Muscle of leg (tissue), 3 donors: ENCODE measurements at regions not wholly inside any gene's neighbourhood (a gene's known extent, or its start where the extent isn't known, plus 50 kb on each side); places are given as distances from the start of the nearest gene placed in this dataset.

Experiments
- DNase-seq: peaks from one replicate; pipeline ENCODE4 v3.0.0; 2013
- H3K27ac ChIP-seq: one replicate; pipeline ENCODE4 v1.5.1; 2013; ENCODE audit warnings: mild to moderate bottlenecking, low read length, control low read depth
- H3K27me3 ChIP-seq: one replicate; pipeline ENCODE4 v1.6.1; 2013; ENCODE audit warnings: low read length; ENCODE audit not compliant: control insufficient read depth, insufficient read depth
- H3K36me3 ChIP-seq: one replicate; pipeline ENCODE4 v1.6.1; 2013; ENCODE audit warnings: low read length; ENCODE audit not compliant: control insufficient read depth, insufficient read depth
- H3K4me1 ChIP-seq: one replicate; pipeline ENCODE4 v1.6.1; 2013; ENCODE audit warnings: low read length; ENCODE audit not compliant: control insufficient read depth, insufficient read depth
- H3K4me3 ChIP-seq: one replicate; pipeline ENCODE4 v1.5.1; 2013; ENCODE audit warnings: low read length, control low read depth
- H3K9me3 ChIP-seq: replicated peaks from 2 replicates; pipeline ENCODE4 v1.6.1; 2013; ENCODE audit warnings: low read depth, low read length; ENCODE audit not compliant: control insufficient read depth
- WGBS: methylation state at CpG from one replicate; pipeline ENCODE4 v1.1.5; 2013; ENCODE audit warnings: missing lambda C conversion rate; ENCODE audit not compliant: insufficient coverage; 5-methylcytosine and 5-hydroxymethylcytosine counted together

- no CpG with 5 or more reads among the region's 5 CpGs for WGBS
- Histone ChIP-seq H3K27ac (no peak overlapping the region), H3K36me3 (no peaks in the 10 kb centered on the region)
Observed at GRCh38 chr2:5464657-5465056, 227.5 kb upstream of the SOX11 start.

GRCh38 chr2:5465859-5466258, 226.3 kb upstream of the SOX11 start:
- Histone ChIP-seq H3K4me1 (peaks cover 3% of the 10 kb centered on the region), H3K27me3 (peaks cover 5% of the 10 kb centered on the region), H3K36me3 (no peaks in the 10 kb centered on the region), H3K9me3 (no peaks in the 10 kb centered on the region), H3K4me3 (no peak overlapping the region), H3K27ac (no peak overlapping the region)
- 63% methylated on average over 1 of the region's 5 CpGs for WGBS
- DNase-seq, result no peak

More at GRCh38 chr2:5464657-5465056, 227.5 kb upstream of the SOX11 start:
- no peak for DNase-seq
- H3K27me3 ChIP-seq, result peaks cover 5% of the 10 kb centered on the region
- no peaks in the 10 kb centered on the region for H3K9me3 ChIP-seq
- H3K4me1 ChIP-seq, result peaks cover 3% of the 10 kb centered on the region
- no peak overlapping the region for H3K4me3 ChIP-seq

- no peak for DNase-seq
- Histone ChIP-seq H3K27ac (no peak overlapping the region), H3K9me3 (no peaks in the 10 kb centered on the region), H3K4me3 (no peak overlapping the region), H3K4me1 (peaks cover 3% of the 10 kb centered on the region), H3K27me3 (peaks cover 3% of the 10 kb centered on the region), H3K36me3 (no peaks in the 10 kb centered on the region)
- 84% methylated on average over 9 of the region's 15 CpGs for WGBS
Observed at GRCh38 chr2:5467178-5467905, 224.8 kb upstream of the SOX11 start.

GRCh38 chr2:5472673-5473072, 219.5 kb upstream of the SOX11 start:
- Histone ChIP-seq H3K9me3 (no peaks in the 10 kb centered on the region), H3K27ac (no peak overlapping the region), H3K4me3 (no peak overlapping the region), H3K27me3 (peaks cover 4% of the 10 kb centered on the region), H3K36me3 (no peaks in the 10 kb centered on the region), H3K4me1 (peaks cover 12% of the 10 kb centered on the region)
- 93% methylated on average over 2 of the region's 4 CpGs for WGBS
- DNase-seq, result no peak

- peak; percentile 77 for DNase-seq
- Histone ChIP-seq H3K27ac (peak overlapping the region; percentile 31), H3K27me3 (peaks cover 4% of the 10 kb centered on the region), H3K4me1 (peaks cover 9% of the 10 kb centered on the region), H3K4me3 (no peak overlapping the region), H3K9me3 (no peaks in the 10 kb centered on the region), H3K36me3 (no peaks in the 10 kb centered on the region)
- WGBS, result 0% methylated on average over 2 of the region's 6 CpGs
Observed at GRCh38 chr2:5473635-5474034, 218.5 kb upstream of the SOX11 start.

GRCh38 chr2:5474716-5475115, 217.5 kb upstream of the SOX11 start:
- H3K27ac ChIP-seq, result no peak overlapping the region
- no peaks in the 10 kb centered on the region for H3K9me3 ChIP-seq
- peaks cover 17% of the 10 kb centered on the region for H3K4me1 ChIP-seq
- WGBS, result 83% methylated on average over 9 of the region's 14 CpGs
- no peaks in the 10 kb centered on the region for H3K36me3 ChIP-seq
- peaks cover 4% of the 10 kb centered on the region for H3K27me3 ChIP-seq
- H3K4me3 ChIP-seq, result no peak overlapping the region
- no peak for DNase-seq

- H3K36me3 ChIP-seq, result no peaks in the 10 kb centered on the region
- WGBS, result 7% methylated on average over 2 of the region's 7 CpGs
- H3K27me3 ChIP-seq, result peaks cover 4% of the 10 kb centered on the region
- peak; percentile 47 for DNase-seq
- no peaks in the 10 kb centered on the region for H3K9me3 ChIP-seq
- peak overlapping the region; percentile 31 for H3K27ac ChIP-seq
- H3K4me3 ChIP-seq, result no peak overlapping the region
- H3K4me1 ChIP-seq, result peaks cover 31% of the 10 kb centered on the region
Observed at GRCh38 chr2:5479265-5479928, 212.8 kb upstream of the SOX11 start.

GRCh38 chr2:5482929-5483331, 209.3 kb upstream of the SOX11 start:
- peak overlapping the region; percentile 62 for H3K27ac ChIP-seq
- peak; percentile 80 for DNase-seq
- WGBS, result 0% methylated on average over 4 of the region's 6 CpGs

GRCh38 chr2:5484868-5485267, 207.3 kb upstream of the SOX11 start:
- Histone ChIP-seq H3K4me1 (peaks cover 21% of the 10 kb centered on the region), H3K27ac (no peak overlapping the region), H3K9me3 (no peaks in the 10 kb centered on the region), H3K36me3 (no peaks in the 10 kb centered on the region), H3K4me3 (no peak overlapping the region), H3K27me3 (no peaks in the 10 kb centered on the region)
- 100% methylated on average over 1 of the region's 4 CpGs for WGBS
- DNase-seq, result no peak

More at GRCh38 chr2:5482929-5483331, 209.3 kb upstream of the SOX11 start:
- Histone ChIP-seq H3K4me1 (peaks cover 30% of the 10 kb centered on the region), H3K4me3 (no peak overlapping the region), H3K27me3 (no peaks in the 10 kb centered on the region), H3K36me3 (no peaks in the 10 kb centered on the region), H3K9me3 (no peaks in the 10 kb centered on the region)

- H3K36me3 ChIP-seq, result no peaks in the 10 kb centered on the region
- WGBS, result 100% methylated on average over 1 of the region's 3 CpGs
- no peaks in the 10 kb centered on the region for H3K9me3 ChIP-seq
- no peak overlapping the region for H3K4me3 ChIP-seq
- DNase-seq, result no peak
- no peaks in the 10 kb centered on the region for H3K27me3 ChIP-seq
- H3K4me1 ChIP-seq, result no peaks in the 10 kb centered on the region
- no peak overlapping the region for H3K27ac ChIP-seq
Observed at GRCh38 chr2:5491523-5491922, 200.7 kb upstream of the SOX11 start.
